GM20000 (cell line): ENCODE measurements at regions not wholly inside any gene's neighbourhood (a gene's known extent, or its start where the extent isn't known, plus 50 kb on each side); places are given as distances from the start of the nearest gene placed in this dataset.

Experiments
- DNase-seq: peaks from one replicate; pipeline ENCODE4 v3.0.0; 2012; ENCODE audit warnings: low spot score
- CTCF ChIP-seq: IDR thresholded peaks from 2 replicates; pipeline ENCODE4 v1.5.1; 2012; ENCODE audit warnings: mild to moderate bottlenecking, control low read depth; ENCODE audit errors: extremely low read depth, missing control alignments

GRCh38 chr1:217066794-217067193 lies 343.6 kb upstream of the ESRRG start:
- DNase-seq: no peak
- no peak for TF ChIP-seq CTCF

GRCh38 chr1:217063172-217063908 lies 340.1 kb upstream of the ESRRG start:
- no peak for TF ChIP-seq CTCF
- DNase-seq: no peak

GRCh38 chr1:217062586-217062985 lies 339.4 kb upstream of the ESRRG start:
- TF ChIP-seq CTCF: no peak
- no peak for DNase-seq

GRCh38 chr1:217059401-217059800 lies 336.2 kb upstream of the ESRRG start:
- no peak for DNase-seq
- TF ChIP-seq CTCF: no peak

GRCh38 chr1:217053676-217054075 lies 330.4 kb upstream of the ESRRG start:
- no peak for TF ChIP-seq CTCF
- DNase-seq: no peak

- no peak for TF ChIP-seq CTCF
- no peak for DNase-seq
Observed at GRCh38 chr1:217052626-217053025, 329.4 kb upstream of the ESRRG start.

GRCh38 chr1:217052196-217052595 lies 329.0 kb upstream of the ESRRG start:
- DNase-seq: no peak

More at GRCh38 chr1:217052196-217052595, 329.0 kb upstream of the ESRRG start:
- TF ChIP-seq CTCF: no peak
